IPS-18c (cell line): ENCODE measurements at regions not wholly inside any gene's neighbourhood (a gene's known extent, or its start where the extent isn't known, plus 50 kb on each side); places are given as distances from the start of the nearest gene placed in this dataset.

Experiments used
- H3K4me3 ChIP-seq: 2 replicates; pipeline ENCODE4 v1.7.0; 2013; ENCODE audit warnings: low read depth, mild to moderate bottlenecking, low read length, moderate library complexity; ENCODE audit not compliant: insufficient read depth
- H3K9me3 ChIP-seq: one replicate; pipeline ENCODE4 v1.6.1; 2013; ENCODE audit warnings: mild to moderate bottlenecking, low read length, moderate library complexity; ENCODE audit not compliant: control insufficient read depth, insufficient read depth

- Histone ChIP-seq H3K4me3 (no peak overlapping the region), H3K9me3 (peaks cover 2% of the 10 kb centered on the region)
These were observed 63.2 kb upstream of the LPP start for GRCh38 chr3:188090620-188091309.

- no peak overlapping the region for H3K4me3 ChIP-seq
These were observed 62.2 kb upstream of the LPP start for GRCh38 chr3:188091746-188092145.

GRCh38 chr3:188092648-188093047, 61.3 kb upstream of the LPP start:
- Histone ChIP-seq H3K9me3 (peaks cover 2% of the 10 kb centered on the region), H3K4me3 (no peak overlapping the region)

More at GRCh38 chr3:188091746-188092145, 62.2 kb upstream of the LPP start:
- H3K9me3 ChIP-seq: peaks cover 2% of the 10 kb centered on the region

- Histone ChIP-seq H3K9me3 (peaks cover 2% of the 10 kb centered on the region), H3K4me3 (no peak overlapping the region)
These were observed 58.5 kb upstream of the LPP start for GRCh38 chr3:188095431-188095830.

- H3K9me3 ChIP-seq: peaks cover 2% of the 10 kb centered on the region
- no peak overlapping the region for H3K4me3 ChIP-seq
These were observed 56.2 kb upstream of the LPP start for GRCh38 chr3:188097791-188098190.

GRCh38 chr3:188099907-188100306, 54.0 kb upstream of the LPP start:
- Histone ChIP-seq H3K4me3 (no peak overlapping the region), H3K9me3 (peaks cover 2% of the 10 kb centered on the region)

- Histone ChIP-seq H3K9me3 (no peaks in the 10 kb centered on the region), H3K4me3 (no peak overlapping the region)
These were observed 51.0 kb upstream of the LPP start for GRCh38 chr3:188102861-188103547.

GRCh38 chr3:188104050-188104449, 49.9 kb upstream of the LPP start:
- H3K9me3 ChIP-seq: no peaks in the 10 kb centered on the region
- no peak overlapping the region for H3K4me3 ChIP-seq
